ENCODE measurements at regions not wholly inside any gene's neighbourhood (a gene's known extent, or its start where the extent isn't known, plus 50 kb on each side); places are given as distances from the start of the nearest gene placed in this dataset.
A peak's percentile ranks its signal among the peaks of the same experiment; 100 is the strongest.
"Not testable (repeated sequence)": the region's sequence is repeated elsewhere in the genome, so short reads cannot be mapped to it uniquely, and the experiment has no call there.

DNA sequence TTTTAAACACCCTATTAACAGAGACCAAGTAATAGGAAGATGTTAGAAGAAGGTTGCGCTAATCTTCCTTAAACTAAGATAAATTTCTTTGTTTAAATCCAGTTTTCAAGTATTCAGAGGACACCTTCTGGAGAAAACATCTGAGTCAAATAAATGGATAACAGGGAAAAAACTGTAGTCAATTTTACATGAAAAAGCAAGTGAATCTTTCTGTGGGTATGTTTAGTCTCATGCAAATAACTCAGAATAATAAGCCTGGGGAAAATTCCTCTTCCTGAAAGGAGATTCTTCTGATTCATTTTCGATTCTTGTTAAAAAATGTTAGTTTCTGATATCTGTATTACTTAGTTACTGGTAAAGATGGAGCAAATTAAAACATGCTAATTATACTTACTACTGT is 145.5 kb downstream of the CTH start:
- DNase-seq, result no peak

DNA sequence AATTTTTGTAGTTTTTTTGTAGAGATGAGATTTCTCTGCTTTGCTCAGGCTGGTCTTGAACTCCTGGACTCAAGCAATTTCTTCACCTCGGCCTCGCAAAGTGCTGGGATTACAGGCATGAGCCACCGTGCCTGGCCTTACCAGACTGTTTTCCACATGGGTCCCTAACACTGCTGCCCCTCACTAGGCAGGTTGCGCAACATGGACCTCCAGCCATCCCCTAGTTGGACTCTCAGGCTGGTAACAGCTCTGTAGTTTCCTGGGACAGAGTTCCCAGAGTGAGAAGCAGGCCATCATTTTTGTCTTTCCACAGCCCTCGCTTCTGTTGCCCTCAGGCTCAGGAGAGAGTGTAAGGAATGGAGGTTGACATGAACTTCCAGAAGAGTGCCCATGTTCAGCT is 156.1 kb downstream of the CTH start:
- DNase-seq, result no peak

DNA sequence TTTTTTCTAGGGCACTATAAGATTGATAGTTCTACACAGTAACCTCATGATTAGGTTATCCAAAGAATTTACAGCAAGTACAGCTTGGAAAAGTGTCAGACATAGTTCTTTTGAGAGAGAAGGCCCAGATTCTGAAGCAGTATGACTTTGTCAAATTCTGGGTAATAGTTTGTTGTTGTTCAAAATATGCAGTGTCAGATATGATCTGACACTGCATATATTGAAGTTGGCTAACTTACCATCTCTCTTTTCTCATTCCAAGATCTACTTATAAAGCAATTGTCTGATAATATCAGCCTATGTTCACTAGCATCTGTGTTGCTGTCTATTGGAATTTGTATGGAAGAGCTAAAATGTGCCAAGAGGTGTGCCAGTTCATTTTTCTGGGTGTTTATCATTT is 160.1 kb downstream of the CTH start:
- no peak for DNase-seq

DNA sequence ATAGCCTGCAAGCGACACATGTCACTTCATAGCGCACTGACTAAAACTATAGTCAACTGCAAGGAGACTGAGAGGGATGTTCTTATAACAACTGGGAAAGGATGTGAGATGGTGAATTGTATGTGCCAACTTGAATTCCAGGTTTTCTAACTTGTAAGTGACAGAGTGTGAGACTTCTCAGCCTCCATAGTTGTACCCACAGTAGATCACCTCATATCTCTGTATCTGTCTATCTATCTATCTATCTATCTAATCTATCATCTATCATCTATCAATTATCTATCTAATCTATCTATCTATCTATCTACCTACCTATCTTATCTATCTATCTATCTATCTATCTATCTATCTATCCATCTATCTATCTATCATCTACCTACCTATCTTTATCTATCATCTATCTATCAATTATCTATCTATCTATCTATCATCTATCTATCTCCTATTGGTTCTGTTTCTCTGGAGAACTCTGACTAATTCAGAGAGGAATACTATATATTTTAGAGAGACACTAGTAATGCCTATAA is 162.3 kb downstream of the CTH start:
- DNase-seq, result no peak

DNA sequence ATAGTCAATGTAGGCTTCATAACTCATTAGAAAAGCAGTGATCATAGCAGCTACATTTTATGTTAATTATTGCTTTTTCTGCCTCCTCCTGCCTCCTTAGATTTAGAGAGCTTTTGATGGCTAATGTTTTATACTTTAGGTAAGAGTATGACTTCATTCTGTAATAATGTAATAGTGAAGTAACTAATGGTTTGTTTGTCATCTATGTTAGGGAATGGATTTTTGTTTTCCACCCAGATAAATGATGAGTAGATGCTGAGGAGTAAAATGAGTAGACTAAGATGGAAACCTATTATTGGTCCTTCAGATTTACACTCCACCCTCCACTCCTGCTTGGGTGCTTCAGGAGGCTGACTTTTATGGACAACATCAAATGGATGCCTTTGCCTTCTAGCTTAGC is 170.6 kb downstream of the CTH start:
- no peak for DNase-seq

DNA sequence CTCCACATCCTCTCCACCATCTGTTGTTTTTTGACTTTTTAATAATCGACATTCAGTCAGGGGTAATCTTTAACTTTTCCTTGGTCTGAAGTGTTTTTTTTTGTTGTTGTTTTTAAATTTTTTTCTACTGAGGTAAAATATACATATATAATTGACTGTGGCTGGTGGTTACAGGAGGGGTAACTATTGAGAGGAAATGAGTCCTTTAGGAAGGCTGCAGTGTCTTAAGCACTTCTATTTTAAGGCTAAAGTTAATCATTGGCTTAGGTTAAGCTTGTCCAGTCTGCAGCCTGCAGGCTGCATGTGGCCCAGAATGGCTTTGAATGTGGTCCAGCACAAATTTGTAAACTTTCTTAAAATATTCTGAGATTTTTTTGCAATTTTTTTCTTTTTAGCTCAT is 172.5 kb downstream of the CTH start:
- no peak for DNase-seq

DNA sequence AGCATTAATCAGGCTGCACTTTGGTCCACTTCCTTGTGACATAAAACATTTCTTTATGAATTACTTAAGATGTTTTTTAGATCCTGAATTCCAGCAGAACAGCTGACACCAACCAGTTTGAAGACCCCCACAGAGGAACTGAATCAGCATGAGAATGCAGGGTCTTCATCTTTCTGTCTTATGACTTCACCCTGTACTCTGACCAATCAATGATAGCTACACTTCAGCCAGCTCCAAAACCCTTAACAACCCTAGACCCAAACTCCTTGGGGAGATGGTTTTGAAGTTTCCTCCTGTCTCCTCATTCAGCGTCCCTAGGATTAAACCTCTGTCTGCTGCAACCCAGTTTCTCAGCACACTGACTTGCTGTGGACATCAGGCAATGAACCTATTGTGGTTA is 175.0 kb downstream of the CTH start:
- no peak for DNase-seq

DNA sequence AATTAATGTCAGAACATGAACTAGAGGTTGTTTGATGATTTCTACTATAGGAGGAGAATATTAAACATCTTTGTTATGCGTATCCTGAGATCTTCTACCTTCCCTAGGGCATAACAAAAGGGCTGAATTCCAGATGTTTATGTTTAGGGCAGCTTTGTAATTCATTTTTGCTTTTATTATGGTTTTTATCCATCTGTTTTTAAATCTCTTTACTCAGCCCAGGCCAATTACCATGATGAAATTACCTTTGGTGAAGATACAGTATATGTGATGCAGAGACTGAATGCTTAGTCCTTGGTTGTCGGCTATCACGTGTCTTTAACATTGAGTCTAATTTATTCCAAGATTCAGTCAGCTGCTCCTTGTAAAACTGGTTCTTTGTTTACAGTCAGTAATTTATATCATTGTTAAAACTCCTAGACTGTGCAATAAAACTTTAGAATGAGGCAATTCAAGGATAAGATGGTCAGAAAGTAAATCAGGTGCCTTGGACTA is 176.9 kb downstream of the CTH start:
- no peak for DNase-seq

DNA sequence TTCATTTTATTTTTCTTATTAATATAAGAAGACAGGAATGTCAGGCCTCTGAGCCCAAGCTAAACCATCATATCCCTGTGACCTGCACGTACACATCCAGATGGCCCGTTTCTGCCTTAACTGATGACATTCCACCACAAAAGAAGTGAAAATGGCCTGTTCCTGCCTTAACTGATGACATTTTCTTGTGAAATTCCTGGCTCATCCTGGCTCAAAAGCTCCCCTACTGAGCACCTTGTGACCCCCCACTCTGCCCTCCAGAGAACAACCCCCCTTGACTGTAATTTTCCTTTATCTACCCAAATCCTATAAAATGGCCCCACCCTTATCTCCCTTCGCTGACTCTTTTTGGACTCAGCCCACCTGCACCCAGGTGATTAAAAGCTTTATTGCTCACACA is 182.5 kb downstream of the CTH start:
- not testable (repeated sequence) for DNase-seq

DNA sequence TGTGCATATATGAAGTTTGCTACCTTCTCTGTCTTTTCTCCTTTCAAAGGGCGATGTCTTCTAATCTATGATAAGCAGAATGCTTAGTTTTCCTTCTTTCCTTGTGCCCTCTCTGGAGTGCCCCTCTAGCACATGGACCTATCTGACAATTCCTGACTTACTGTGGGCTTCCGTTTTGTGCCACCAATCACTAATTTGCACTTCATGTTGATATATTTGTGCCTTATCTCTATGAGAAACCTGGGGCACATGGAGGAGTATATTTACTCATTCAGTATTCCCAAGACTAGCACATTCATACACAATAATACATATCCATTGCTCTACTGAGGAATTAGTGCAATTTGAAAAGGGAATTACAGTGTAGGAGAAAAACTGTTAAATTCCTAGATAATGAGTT is 197.7 kb downstream of the CTH start:
- DNase-seq, result no peak

DNA sequence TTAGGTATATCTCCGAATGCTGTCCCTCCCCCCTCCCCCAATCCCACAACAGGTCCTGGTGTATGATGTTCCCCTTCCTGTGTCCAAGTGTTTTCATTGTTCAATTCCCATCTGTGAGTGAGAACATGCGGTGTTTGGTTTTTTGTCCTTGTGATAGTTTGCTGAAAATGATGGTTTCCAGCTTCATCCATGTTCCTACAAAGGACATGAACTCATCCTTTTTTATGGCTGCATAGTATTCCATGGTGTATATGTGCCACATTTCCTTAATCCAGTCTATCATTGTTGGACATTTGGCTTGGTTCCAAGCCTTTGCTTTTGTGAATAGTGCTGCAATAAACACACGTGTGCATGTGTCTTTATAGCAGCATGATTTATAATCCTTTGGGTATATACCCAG is 199.1 kb downstream of the CTH start:
- not testable (repeated sequence) for DNase-seq

DNA sequence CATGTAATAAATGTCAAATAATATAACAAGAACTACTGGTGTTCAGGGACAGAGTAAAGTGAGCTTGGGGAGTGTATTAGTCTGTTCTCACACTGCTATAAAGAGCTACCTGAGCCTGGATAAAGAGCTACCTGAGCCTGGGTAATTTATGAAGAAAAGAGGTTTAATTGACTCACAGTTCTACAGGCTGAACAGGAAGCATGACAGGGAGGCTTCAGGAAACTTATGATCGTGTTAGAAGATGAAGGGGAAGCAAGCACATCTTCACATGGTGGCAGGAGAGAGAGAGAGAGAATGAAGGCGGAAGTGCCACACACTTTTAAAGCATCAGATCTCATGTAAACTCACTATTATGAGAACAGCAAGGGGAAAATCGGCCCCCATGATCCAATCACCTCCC is 205.9 kb downstream of the CTH start:
- no peak for DNase-seq

DNA sequence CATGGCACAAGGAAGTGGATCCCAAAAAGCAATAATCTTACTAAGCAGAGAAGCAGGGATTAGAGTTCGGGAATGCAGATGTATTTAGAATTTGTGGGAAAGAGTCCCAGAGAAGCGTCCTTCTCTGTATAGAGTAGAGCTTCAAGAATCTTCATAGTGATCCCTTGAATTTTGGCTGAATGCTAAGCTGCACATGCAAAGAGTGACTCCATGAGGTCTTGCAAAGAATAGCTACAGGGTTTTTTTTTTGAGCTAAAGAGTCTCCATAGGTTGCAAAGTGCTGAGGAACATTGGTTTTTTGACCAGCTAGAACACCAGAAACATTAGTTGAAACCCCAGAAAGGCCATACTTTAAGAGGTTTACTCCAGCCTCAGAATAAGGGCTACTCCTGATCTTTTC is 206.7 kb downstream of the CTH start:
- DNase-seq, result no peak

DNA sequence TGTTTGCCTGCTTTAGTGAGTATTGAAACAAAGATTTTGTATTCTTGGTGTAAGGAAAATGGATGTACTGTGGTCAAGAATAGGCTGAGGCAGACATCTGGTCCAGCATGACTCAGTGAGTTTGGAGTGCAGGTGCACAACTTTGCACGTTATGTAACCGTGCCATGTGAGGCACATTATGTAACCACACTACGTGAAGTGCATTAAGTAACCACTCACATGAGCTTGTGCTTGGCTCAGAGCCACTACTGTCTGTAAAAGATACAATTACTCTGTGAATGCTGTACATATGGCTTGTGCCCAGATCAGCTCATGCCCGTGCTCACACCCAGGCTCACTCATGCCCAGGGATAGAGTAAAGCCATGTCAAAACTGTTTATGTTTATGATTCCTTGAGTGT is 216.8 kb downstream of the CTH start:
- DNase-seq, result peak; percentile 19

DNA sequence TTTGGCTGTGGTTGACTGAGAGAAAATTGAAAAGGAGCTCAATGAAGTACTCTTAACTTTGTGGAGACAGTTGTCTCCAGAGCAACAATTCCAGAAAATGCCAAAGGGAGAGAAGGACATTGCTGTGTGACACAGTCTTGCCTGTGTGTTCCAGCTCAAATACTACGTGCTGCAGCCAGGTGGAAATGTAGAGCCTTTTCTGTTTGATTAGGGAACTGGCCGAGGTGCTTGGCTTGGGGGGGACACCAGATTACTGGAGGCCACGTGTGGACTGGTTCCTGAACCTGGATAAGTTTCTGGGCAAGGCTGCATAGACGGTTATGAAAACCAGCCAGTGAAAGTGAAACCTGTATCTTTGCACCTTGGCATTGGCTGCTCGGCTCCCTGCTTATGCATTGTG is 217.9 kb downstream of the CTH start:
- DNase-seq, result no peak

DNA sequence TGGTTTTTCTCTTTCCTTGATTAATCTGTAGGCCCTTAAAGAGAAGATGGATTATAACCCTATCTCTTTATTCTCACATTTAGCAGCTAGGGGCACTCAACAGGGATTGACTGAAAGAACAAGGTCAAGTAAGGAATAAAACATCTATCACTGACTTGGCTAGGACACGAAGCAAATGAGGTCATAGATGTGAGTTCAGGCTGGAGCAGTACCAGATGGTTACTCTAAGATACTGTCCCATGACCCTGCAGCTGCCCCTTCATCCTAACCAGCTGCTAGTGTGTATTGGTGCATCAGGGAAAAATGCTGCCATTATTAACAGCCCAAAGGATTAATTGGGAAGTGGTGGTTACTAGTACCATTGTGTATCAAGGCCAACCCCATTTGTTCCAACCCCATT is 221.9 kb downstream of the CTH start:
- no peak for DNase-seq

DNA sequence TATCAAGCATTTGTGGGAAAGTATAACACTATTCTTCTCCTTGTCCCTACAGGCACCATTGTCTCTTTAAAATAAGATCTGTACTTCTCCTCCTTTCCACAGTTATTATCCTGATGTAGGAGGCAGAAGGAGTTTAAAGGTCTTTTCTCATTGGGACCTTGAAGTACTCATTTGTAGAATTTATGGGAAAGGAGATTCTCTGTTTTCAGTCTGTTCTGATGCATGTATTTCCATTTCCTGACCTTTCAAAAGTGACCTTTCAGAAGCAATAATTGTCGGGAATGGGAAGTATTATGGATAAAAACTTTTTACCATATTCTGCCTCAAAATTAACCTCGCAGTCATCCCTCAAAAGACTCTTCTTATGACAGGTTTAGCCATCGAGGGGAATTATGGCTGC is 224.8 kb downstream of the CTH start:
- DNase-seq, result no peak

DNA sequence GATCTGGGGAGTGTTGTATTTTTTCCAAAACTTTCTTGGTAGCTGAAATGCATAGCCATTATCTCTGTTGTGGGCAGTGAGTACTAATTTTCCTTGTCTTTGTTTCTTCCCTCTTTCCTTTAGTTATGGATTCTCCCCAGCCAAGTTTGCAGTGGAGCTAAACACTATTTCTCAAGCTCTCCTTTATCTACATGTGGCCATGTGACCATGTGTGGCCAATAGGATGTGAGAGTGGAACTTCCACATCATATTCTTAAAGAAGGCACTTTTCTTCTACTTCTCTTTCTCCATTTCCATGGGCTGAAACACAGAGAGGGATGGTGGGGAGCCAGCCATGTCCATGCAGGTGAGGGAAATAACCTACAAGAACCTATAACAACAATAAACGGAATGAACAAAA is 230.8 kb downstream of the CTH start:
- no peak for DNase-seq

DNA sequence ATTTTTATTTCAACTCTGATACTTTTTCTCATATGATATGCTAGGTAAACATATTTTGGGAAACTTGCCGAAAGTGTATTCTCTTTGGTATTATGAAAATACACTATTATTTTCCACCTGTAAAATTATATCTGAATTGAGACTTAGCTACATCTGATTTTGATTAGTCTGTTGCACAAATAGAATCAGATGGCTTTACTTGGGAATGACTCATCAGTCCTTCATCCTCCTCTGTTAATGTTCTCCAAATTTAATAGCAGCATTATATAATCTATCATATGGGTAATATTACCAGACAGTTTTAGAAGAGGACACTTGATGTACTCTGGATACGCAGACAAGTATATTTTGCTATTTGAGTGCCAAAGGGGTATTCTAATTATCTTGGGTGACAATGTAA is 245.3 kb downstream of the CTH start:
- DNase-seq, result no peak

DNA sequence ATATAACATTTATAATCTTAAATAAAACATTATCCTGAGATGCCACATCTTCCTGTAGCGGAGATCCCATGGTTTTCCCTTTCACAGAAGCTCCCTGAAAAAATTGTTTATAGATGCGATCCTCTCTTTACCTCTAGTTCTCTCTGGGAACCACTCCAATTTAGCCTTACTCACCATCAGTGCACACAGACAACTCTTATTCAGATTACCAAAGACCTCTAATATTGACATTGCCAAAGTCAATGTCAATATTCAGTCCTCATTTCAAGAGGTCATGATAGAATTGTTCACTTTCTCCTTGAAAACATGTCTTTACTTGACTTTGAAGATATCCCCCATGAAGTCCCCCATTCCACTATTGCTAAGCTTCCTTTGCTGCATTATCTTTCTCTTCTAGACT is 248.8 kb downstream of the CTH start:
- DNase-seq, result no peak

DNA sequence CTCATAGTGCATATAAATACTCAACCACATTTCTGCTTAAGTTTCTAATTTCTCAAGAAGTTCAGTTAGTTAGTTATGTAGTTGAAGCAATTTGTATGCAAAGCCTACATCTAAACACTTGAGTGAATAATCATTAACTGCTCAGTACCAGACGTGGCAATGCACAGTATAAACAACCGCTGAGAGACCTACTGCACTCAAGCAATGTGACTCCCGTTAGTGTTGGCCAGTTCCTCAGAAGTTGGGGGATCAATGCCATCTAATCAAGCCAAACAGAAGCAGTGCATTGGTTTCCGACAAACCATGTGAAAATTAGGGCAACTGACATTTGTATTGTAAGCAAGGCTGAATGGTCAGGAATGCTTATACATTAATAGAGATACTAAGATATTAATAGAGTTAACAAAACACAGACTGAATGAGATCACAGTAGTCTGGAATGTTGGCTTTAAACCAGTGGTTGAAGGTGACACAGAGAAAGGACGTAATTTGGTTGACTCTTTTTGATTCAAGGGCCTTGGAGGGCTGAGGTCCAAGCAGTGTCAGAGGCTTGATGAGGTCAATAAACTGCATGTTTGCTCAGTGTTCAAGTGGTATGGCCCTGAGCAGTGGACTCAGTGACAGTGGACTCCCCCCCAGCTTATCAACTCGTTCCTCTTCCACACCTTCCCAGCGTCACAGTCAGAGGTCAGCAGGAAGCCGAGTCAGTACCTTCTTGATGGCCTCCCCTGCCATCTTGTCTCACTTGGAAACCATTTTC is 255.5 kb downstream of the CTH start:
- no peak for DNase-seq

DNA sequence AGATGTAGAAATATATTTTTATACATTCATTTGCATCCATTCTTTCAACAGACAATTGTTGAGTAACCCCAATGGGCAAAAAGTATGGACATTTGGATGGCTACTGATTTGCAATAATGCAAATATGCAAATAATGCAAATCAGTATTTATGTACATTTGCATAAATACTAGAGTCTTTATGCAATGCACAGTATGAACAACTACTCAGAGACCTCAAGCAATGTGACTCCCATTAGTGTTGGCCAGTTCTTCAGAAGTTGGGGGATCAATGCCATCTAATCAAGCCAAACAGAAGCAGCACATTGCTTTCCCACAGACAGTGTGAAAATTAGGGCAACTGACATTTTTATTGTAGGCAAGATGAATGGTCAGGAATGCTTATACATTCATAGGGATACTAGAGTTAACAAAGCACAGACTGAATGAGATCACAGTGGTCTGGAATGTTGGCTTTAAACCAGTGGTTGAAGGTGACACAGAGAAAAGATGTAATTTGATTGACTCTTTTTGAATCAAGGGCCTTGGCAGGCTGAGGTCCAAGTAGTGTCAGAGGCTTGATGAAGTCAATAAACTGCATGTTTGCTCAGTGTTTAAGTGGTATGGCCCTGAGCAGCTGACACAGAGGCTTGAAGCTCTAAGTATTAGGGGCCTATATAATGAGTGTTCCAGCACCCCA is 256.6 kb downstream of the CTH start:
- no peak for DNase-seq

DNA sequence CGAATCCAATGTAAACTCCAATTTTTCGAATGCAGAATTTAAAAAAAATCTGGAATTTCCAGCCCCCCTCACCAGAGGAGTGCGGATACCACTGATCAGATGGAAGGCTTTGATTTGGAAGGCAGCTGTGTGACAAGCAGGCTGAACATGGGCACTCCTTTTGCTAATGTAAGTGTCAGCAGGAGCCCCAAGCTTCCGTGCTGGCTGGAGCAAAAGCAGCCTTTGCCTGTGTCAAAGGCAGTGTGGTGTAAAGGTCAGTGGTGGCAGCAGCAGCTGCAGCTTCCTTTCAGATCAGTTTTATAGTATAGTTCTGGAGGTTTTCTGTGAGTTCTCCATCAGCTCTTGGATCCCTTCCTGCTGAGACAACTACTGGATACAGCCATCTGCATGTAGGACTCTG is 259.9 kb downstream of the CTH start:
- no peak for DNase-seq

DNA sequence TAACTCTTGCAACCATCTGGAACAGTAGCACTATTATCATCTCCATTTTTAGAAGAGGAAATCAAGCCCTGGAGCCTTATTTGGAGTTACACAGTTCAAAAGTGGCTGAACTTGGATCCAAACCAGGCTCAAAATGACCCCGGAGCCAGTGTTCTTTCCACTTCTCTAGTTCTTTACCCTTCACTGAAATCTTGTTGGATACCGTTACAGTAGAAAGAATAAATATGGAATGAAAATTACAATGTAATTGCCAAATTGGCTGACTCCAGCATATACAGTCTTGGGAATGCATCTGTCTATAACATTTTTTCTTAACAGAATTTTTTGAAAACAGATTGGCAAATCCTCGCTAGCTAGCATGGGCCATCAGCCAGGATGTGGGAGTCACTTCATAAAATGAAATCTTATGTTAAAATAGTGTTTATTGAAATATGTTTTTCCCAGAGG is 261.4 kb downstream of the CTH start:
- DNase-seq, result no peak

Measured in hematopoietic multipotent progenitor cell treated with erythropoietin and hydrocortisone succinate and interleukin-3 and kit ligand, for 6 days (in vitro differentiated cells).